Keratinocyte (primary cell): ENCODE measurements at regions not wholly inside any gene's neighbourhood (a gene's known extent, or its start where the extent isn't known, plus 50 kb on each side); places are given as distances from the start of the nearest gene placed in this dataset.

Experiments
- DNase-seq: peaks from one replicate; pipeline ENCODE4 v3.0.0-alpha.2; 2011; ENCODE audit warnings: low read depth, missing footprints, low spot score
- FAIRE-seq: peaks from 2 replicates; lab custom pipeline; 2011; peaks lifted over from hg19 to GRCh38; lab: Jason Lieb, UNC
- H2AFZ ChIP-seq: 2 replicates; pipeline ENCODE4 v1.6.0; 2012; ENCODE audit warnings: low read length, control low read depth, inconsistent platforms; ENCODE audit not compliant: control insufficient read depth
- H3K27ac ChIP-seq: 2 replicates; pipeline ENCODE4 v1.5.1; 2011; ENCODE audit warnings: low read length; ENCODE audit not compliant: control insufficient read depth, insufficient read depth
- H3K27me3 ChIP-seq: 3 replicates; pipeline ENCODE4 v1.6.0; 2011; ENCODE audit warnings: low read length; ENCODE audit not compliant: control insufficient read depth, insufficient read depth; ENCODE audit errors: extremely low read depth
- H3K36me3 ChIP-seq, 2 experiments: 2 replicates in 1 of 2; 3 replicates in 1 of 2; pipeline ENCODE4 v1.5.1; 2011; ENCODE audit warnings: low read length in 2 of 2, mild to moderate bottlenecking in 1 of 2; ENCODE audit not compliant: control insufficient read depth in 2 of 2, insufficient read depth in 2 of 2; ENCODE audit errors: extremely low read depth in 1 of 2
- H3K4me1 ChIP-seq: 3 replicates; pipeline ENCODE4 v1.5.1; 2011; ENCODE audit warnings: low read length; ENCODE audit not compliant: control insufficient read depth, insufficient read depth; ENCODE audit errors: extremely low read depth
- H3K4me2 ChIP-seq: 3 replicates; pipeline ENCODE4 v1.6.0; 2011; ENCODE audit warnings: low read depth, low read length; ENCODE audit not compliant: control insufficient read depth, insufficient read depth; ENCODE audit errors: extremely low read depth
- H3K4me3 ChIP-seq, 3 experiments: fragments of 200-600 bp in 1 of 3; sonication (generic) in 1 of 3; 2 replicates in 2 of 3; 3 replicates in 1 of 3; pipeline ENCODE4 v1.5.1; 2011 to 2016; ENCODE audit warnings: low read length in 3 of 3, mild to moderate bottlenecking in 3 of 3, control low read depth in 2 of 3, inconsistent platforms in 1 of 3, low read depth in 1 of 3, mixed read lengths in 1 of 3, mixed run types in 1 of 3, moderate library complexity in 1 of 3; ENCODE audit not compliant: control insufficient read depth in 2 of 3, insufficient read depth in 2 of 3; ENCODE audit errors: extremely low read depth in 1 of 3
- H3K79me2 ChIP-seq: 2 replicates; pipeline ENCODE4 v1.6.0; 2012; ENCODE audit warnings: low read length; ENCODE audit not compliant: control insufficient read depth, insufficient read depth
- H3K9ac ChIP-seq: 3 replicates; pipeline ENCODE4 v1.6.0; 2011; ENCODE audit warnings: low read length; ENCODE audit not compliant: control insufficient read depth, insufficient read depth; ENCODE audit errors: extremely low read depth
- H3K9me1 ChIP-seq: 3 replicates; pipeline ENCODE4 v1.6.0; 2011; ENCODE audit warnings: low read length; ENCODE audit not compliant: control insufficient read depth, insufficient read depth; ENCODE audit errors: extremely low read depth
- H3K9me3 ChIP-seq: 2 replicates; pipeline ENCODE4 v1.5.1; 2012; ENCODE audit warnings: low read depth, low read length; ENCODE audit not compliant: control insufficient read depth
- H4K20me1 ChIP-seq: 3 replicates; pipeline ENCODE4 v1.6.0; 2011; ENCODE audit warnings: low read length; ENCODE audit not compliant: control insufficient read depth, insufficient read depth; ENCODE audit errors: extremely low read depth
- CTCF ChIP-seq, 3 experiments: IDR thresholded peaks in 1 of 3; conservative IDR thresholded peaks in 1 of 3; optimal IDR thresholded peaks in 1 of 3; 2 replicates in 2 of 3; 3 replicates in 1 of 3; pipeline versions ENCODE3 to v1.5.1; 2011; ENCODE audit warnings: low read length in 3 of 3, mild to moderate bottlenecking in 3 of 3, moderate library complexity in 2 of 3, control low read depth in 1 of 3, inconsistent platforms in 1 of 3; ENCODE audit not compliant: insufficient read depth in 2 of 3; ENCODE audit errors: extremely low read depth in 1 of 3
- EZH2 ChIP-seq: IDR thresholded peaks from one replicate; pipeline ENCODE4 v1.6.1; 2012; ENCODE audit warnings: inconsistent platforms, mild to moderate bottlenecking, low read length, moderate library complexity
- dilution Hi-C: fragments of 300-500 bp; cut with MboI; formaldehyde crosslinking; loops from one replicate; pipeline ENCODE4 v1.7.0; 2020; ENCODE audit warnings: low sequenced_read_pairs; ENCODE audit not compliant: extremely low pct_ligation_motif_present

- peaks cover 5% of the 10 kb centered on the region for H3K4me1 ChIP-seq
- TF ChIP-seq EZH2 (no peak), CTCF (optimal IDR thresholded peaks at IDR 0.05 in 1 of 3, IDR thresholded peaks at IDR 0.05 in 1 of 3, conservative IDR thresholded peaks at IDR 0.05 in 1 of 3; ENCODE audit: extremely low read depth in 1 of 3, insufficient read depth in 2 of 3, low read length in 3 of 3) (no peak)
- H3K4me3 ChIP-seq: no peak overlapping the region
- H3K79me2 ChIP-seq: no peaks in the 10 kb centered on the region
- DNase-seq: no peak
- no peak overlapping the region for H2AFZ ChIP-seq
- no peaks in the 10 kb centered on the region for H4K20me1 ChIP-seq
- FAIRE-seq: no peak
- no peaks in the 10 kb centered on the region for H3K27me3 ChIP-seq
- H3K9me3 ChIP-seq: no peaks in the 10 kb centered on the region
- H3K36me3 ChIP-seq: no peaks in the 10 kb centered on the region
- H3K9me1 ChIP-seq: no peaks in the 10 kb centered on the region
- dilution Hi-C loops: no loop called here
- no peak overlapping the region for H3K4me2 ChIP-seq
- no peak overlapping the region for H3K27ac ChIP-seq
- no peak overlapping the region for H3K9ac ChIP-seq
Measured at GRCh38 chr15:87215100-87215499, 1041.4 kb downstream of the NTRK3 start.

- no peak overlapping the region for H3K27ac ChIP-seq
- no peaks in the 10 kb centered on the region for H3K9me1 ChIP-seq
- dilution Hi-C loops: no loop called here
- no peaks in the 10 kb centered on the region for H3K36me3 ChIP-seq
- no peaks in the 10 kb centered on the region for H3K79me2 ChIP-seq
- DNase-seq (no peak), FAIRE-seq (peak; percentile 41)
- no peak overlapping the region for H3K9ac ChIP-seq
- no peak overlapping the region for H3K4me3 ChIP-seq
- no peaks in the 10 kb centered on the region for H3K27me3 ChIP-seq
- peaks cover 7% of the 10 kb centered on the region for H3K4me1 ChIP-seq
- H4K20me1 ChIP-seq: no peaks in the 10 kb centered on the region
- TF ChIP-seq CTCF (optimal IDR thresholded peaks at IDR 0.05 in 1 of 3, IDR thresholded peaks at IDR 0.05 in 1 of 3, conservative IDR thresholded peaks at IDR 0.05 in 1 of 3; ENCODE audit: extremely low read depth in 1 of 3, insufficient read depth in 2 of 3, low read length in 3 of 3): no peak
- TF ChIP-seq EZH2: no peak
- H3K9me3 ChIP-seq: no peaks in the 10 kb centered on the region
- H2AFZ ChIP-seq: no peak overlapping the region
- H3K4me2 ChIP-seq: no peak overlapping the region
Measured at GRCh38 chr15:87213626-87214025, 1042.9 kb downstream of the NTRK3 start.
